Activated CD4-positive, alpha-beta T cell treated with anti-CD3 and anti-CD28 coated beads, Interleukin-2, amount 10 ng/mL, durations not matched to agents 24 days and 14 days (primary cell): ENCODE measurements at regions not wholly inside any gene's neighbourhood (a gene's known extent, or its start where the extent isn't known, plus 50 kb on each side); places are given as distances from the start of the nearest gene placed in this dataset.
"Not testable (repeated sequence)": the region's sequence is repeated elsewhere in the genome, so short reads cannot be mapped to it uniquely, and the experiment has no call there.

ENCODE experiments used
- DNase-seq: peaks from one replicate; pipeline ENCODE4 v3.0.0; 2022
- H3K27ac Mint-ChIP-seq: one replicate; pipeline ENCODE4 v1.8.0; 2022; ENCODE audit warnings: mild to moderate bottlenecking, mixed read lengths
- H3K27me3 Mint-ChIP-seq: one replicate; pipeline ENCODE4 v1.8.0; 2022; ENCODE audit warnings: mixed read lengths
- H3K36me3 Mint-ChIP-seq: one replicate; pipeline ENCODE4 v1.8.0; 2022; ENCODE audit warnings: low read depth, mild to moderate bottlenecking, mixed read lengths
- H3K4me1 Mint-ChIP-seq: one replicate; pipeline ENCODE4 v1.8.0; 2021; ENCODE audit warnings: mixed read lengths
- H3K4me3 Mint-ChIP-seq: one replicate; pipeline ENCODE4 v1.8.0; 2022; ENCODE audit warnings: mild to moderate bottlenecking, moderate library complexity, mixed read lengths
- H3K9me3 Mint-ChIP-seq: one replicate; pipeline ENCODE4 v1.8.0; 2021; ENCODE audit warnings: mixed read lengths
- intact Hi-C: fragments of 100-400 bp; cut with micrococcal nuclease; formaldehyde crosslinking; loops from one replicate; pipeline ENCODE4 v1.15.1; 2023

GRCh38 chr11:109062445-109062844 is 359.5 kb upstream of the C11orf87 start:
- H3K27me3 Mint-ChIP-seq = no peaks in the 10 kb centered on the region
- no peak overlapping the region for H3K4me3 Mint-ChIP-seq
- H3K9me3 Mint-ChIP-seq = no peaks in the 10 kb centered on the region
- no peak for DNase-seq
- peaks cover 2% of the 10 kb centered on the region for H3K4me1 Mint-ChIP-seq
- no peak overlapping the region for H3K27ac Mint-ChIP-seq
- intact Hi-C loops = no loop called here
- H3K36me3 Mint-ChIP-seq = no peaks in the 10 kb centered on the region

DNA sequence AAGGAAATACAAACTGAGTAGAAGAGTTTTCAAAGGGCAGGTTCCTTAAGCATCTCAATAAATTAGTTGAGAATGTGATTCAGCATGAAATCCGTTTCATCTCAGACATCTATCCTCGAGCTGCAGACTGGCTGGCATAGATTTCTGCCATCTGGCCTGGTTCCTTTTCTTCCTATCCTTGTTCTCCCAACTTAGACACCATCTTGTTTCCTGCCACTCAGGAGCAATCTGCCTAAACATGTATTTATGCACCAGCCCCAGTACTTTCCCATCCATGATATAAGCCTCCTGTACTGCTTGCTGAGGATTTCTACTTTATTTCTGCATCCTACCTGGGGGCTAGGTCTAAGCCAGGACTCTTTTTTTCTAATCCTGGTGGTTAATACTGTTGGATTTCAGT is 359.1 kb upstream of the C11orf87 start:
- no peaks in the 10 kb centered on the region for H3K9me3 Mint-ChIP-seq
- H3K4me3 Mint-ChIP-seq = no peak overlapping the region
- DNase-seq = no peak
- H3K36me3 Mint-ChIP-seq = no peaks in the 10 kb centered on the region
- no peaks in the 10 kb centered on the region for H3K27me3 Mint-ChIP-seq
- intact Hi-C loops = no loop called here
- H3K27ac Mint-ChIP-seq = no peak overlapping the region
- H3K4me1 Mint-ChIP-seq = peaks cover 2% of the 10 kb centered on the region

DNA sequence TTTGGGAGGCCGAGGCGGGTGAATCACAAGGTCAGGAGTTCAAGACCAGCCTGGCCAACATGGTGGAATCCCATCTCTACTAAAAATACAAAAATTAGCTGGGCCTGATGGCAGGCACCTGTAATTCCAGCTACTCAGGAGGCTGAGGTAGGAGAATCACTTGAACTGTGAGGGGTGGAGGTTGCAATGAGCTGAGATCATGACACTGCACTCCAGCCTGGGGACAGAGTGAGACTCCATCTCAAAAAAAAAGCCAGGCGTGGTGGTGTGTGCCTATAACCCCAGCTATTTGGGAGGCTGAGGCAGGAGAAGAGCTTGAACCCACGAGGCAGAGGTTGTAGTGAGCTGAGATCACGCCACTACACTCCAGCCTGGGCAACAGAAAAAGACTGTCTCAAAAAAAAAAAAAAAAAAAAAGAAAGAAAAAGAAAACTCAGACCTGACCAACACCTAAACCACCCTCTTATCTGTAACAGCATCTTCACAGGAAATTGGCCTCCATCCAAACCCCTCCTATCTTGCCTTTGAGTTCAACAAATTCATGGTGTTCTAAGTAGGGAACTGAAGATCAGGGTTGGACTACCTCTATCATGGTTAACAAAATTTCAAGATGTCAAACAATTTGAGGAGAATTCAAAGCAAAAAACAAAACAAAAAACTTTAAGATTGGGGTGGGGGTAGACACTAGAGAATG is 357.2 kb upstream of the C11orf87 start:
- H3K4me3 Mint-ChIP-seq, H3K9me3 Mint-ChIP-seq, H3K36me3 Mint-ChIP-seq, H3K27ac Mint-ChIP-seq, H3K4me1 Mint-ChIP-seq, intact Hi-C loops, H3K27me3 Mint-ChIP-seq: not testable (repeated sequence)
- peak; percentile 64 for DNase-seq

GRCh38 chr11:109071262-109071661 is 350.7 kb upstream of the C11orf87 start:
- Mint-ChIP-seq H3K27me3 (peaks cover 5% of the 10 kb centered on the region), H3K4me3 (no peak overlapping the region), H3K4me1 (no peaks in the 10 kb centered on the region), H3K9me3 (peaks cover 6% of the 10 kb centered on the region), H3K27ac (no peak overlapping the region), H3K36me3 (no peaks in the 10 kb centered on the region)
- intact Hi-C loops = no loop called here
- no peak for DNase-seq

DNA sequence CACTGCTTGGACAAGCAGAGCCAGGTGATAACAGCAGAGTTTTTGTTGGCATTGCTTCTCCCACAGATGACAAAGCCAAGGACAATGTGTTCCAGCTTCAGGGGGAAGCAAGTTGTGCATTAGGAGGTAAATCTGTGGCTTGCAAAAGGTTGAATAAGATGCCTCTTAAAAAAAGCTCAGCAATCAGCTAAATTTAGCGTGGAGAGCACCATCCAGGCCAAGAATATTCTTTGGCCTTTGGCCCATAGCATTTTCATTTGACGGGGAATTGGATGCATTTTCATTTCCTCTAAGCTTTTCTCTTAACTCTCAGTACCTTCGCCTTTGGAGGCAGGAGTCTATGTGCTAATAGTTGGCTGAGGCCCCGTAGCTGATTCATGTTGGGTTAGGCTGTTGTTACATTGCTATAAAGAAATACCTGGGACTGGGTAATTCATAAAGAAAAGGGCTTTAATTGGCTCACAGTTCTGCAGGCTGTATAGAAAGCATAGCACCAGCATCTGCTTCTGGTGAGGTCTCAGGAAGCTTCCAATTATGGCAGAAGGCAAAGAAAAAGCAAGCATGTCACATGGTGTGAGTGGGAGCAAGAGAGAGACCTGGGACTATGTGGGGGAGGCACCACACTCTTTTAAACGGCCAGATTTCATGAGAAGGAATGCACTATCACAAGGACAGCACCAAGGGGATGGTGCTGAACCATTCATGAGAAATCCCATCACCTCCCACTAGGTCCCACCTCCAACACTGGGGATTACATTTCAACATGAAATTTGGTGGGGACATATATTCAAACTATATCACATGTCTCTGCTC is 350.1 kb upstream of the C11orf87 start:
- Mint-ChIP-seq H3K4me1 (no peaks in the 10 kb centered on the region), H3K4me3 (no peak overlapping the region), H3K36me3 (no peaks in the 10 kb centered on the region), H3K9me3 (peaks cover 6% of the 10 kb centered on the region), H3K27ac (no peak overlapping the region), H3K27me3 (peaks cover 5% of the 10 kb centered on the region)
- intact Hi-C loops = no loop called here
- DNase-seq = no peak

- no peak for DNase-seq
- intact Hi-C loops = no loop called here
- Mint-ChIP-seq H3K4me1 (no peaks in the 10 kb centered on the region), H3K27me3 (peaks cover 5% of the 10 kb centered on the region), H3K27ac (no peak overlapping the region), H3K36me3 (no peaks in the 10 kb centered on the region), H3K9me3 (peaks cover 6% of the 10 kb centered on the region), H3K4me3 (no peak overlapping the region)
These were observed 348.8 kb upstream of the C11orf87 start for GRCh38 chr11:109073032-109073822.

DNA sequence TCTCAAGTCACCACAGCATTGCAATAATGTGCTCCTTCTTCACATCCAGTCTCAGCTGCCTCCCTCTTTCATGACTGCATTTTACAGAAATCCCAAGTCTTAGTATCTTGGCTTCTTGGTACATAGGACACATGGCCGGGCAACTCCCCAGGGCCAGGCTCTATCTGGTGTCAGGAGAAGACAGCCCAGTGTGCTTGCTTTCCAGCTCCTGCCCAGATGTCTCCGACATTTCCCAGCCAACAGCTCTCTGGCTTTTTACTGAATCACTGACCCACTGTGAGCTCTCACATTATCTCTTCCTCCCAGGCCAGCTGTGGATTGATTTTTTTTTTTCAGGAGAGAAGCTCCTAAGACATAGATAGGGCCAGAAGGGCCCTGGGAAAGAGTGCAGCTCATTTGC is 346.0 kb upstream of the C11orf87 start:
- H3K36me3 Mint-ChIP-seq = no peaks in the 10 kb centered on the region
- intact Hi-C loops = no loop called here
- peak; percentile 19 for DNase-seq
- no peak overlapping the region for H3K27ac Mint-ChIP-seq
- H3K4me3 Mint-ChIP-seq = no peak overlapping the region
- H3K9me3 Mint-ChIP-seq = no peaks in the 10 kb centered on the region
- no peaks in the 10 kb centered on the region for H3K4me1 Mint-ChIP-seq
- peaks cover 3% of the 10 kb centered on the region for H3K27me3 Mint-ChIP-seq

GRCh38 chr11:109076870-109077269 is 345.1 kb upstream of the C11orf87 start:
- Mint-ChIP-seq H3K27me3 (peaks cover 3% of the 10 kb centered on the region), H3K36me3 (no peaks in the 10 kb centered on the region), H3K4me3 (no peak overlapping the region), H3K9me3 (no peaks in the 10 kb centered on the region), H3K4me1 (no peaks in the 10 kb centered on the region), H3K27ac (no peak overlapping the region)
- DNase-seq = peak; percentile 23
- intact Hi-C loops = no loop called here

DNA sequence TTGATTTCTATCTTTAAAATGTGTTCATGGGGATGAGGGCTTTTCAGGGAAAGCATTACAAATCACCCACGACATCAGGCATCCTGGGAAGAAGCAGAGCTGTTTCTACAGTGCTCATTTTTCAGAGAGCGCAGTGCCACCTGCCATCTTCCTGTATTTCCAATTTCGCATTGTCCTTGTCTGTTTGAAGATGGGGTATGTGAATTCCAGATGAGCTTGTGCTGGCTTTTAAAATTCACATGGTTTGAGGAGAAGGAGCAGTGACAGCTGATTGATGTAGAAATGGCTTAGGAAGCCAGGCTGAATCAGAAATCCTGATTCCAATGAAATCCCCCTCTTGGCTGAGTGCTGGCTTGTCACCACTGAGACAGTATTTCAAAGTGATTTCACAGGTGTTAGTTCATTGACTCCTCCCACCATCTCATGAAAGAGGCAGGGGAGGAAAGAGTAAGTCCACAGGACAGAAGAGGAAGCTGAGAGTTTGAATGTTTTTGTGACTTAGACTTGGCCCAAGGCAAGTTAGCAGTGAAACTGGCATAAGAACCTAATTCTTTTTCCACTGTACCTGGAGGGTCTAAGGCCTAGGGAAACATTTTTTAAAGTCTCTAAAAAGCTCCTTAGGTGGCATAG is 344.6 kb upstream of the C11orf87 start:
- H3K27ac Mint-ChIP-seq = no peak overlapping the region
- no peak overlapping the region for H3K4me3 Mint-ChIP-seq
- H3K9me3 Mint-ChIP-seq = no peaks in the 10 kb centered on the region
- H3K4me1 Mint-ChIP-seq = no peaks in the 10 kb centered on the region
- DNase-seq = no peak
- intact Hi-C loops = no loop called here
- H3K36me3 Mint-ChIP-seq = no peaks in the 10 kb centered on the region
- peaks cover 3% of the 10 kb centered on the region for H3K27me3 Mint-ChIP-seq

GRCh38 chr11:109085708-109086373 is 336.1 kb upstream of the C11orf87 start:
- no peaks in the 10 kb centered on the region for H3K36me3 Mint-ChIP-seq
- H3K27ac Mint-ChIP-seq = no peak overlapping the region
- intact Hi-C loops = no loop called here
- no peaks in the 10 kb centered on the region for H3K27me3 Mint-ChIP-seq
- no peak overlapping the region for H3K4me3 Mint-ChIP-seq
- H3K9me3 Mint-ChIP-seq = no peaks in the 10 kb centered on the region
- H3K4me1 Mint-ChIP-seq = no peaks in the 10 kb centered on the region
- no peak for DNase-seq

GRCh38 chr11:109086931-109087330 is 335.1 kb upstream of the C11orf87 start:
- intact Hi-C loops = no loop called here
- no peaks in the 10 kb centered on the region for H3K4me1 Mint-ChIP-seq
- DNase-seq = no peak
- no peaks in the 10 kb centered on the region for H3K27me3 Mint-ChIP-seq
- H3K27ac Mint-ChIP-seq = no peak overlapping the region
- no peaks in the 10 kb centered on the region for H3K36me3 Mint-ChIP-seq
- no peak overlapping the region for H3K4me3 Mint-ChIP-seq
- H3K9me3 Mint-ChIP-seq = no peaks in the 10 kb centered on the region

DNA sequence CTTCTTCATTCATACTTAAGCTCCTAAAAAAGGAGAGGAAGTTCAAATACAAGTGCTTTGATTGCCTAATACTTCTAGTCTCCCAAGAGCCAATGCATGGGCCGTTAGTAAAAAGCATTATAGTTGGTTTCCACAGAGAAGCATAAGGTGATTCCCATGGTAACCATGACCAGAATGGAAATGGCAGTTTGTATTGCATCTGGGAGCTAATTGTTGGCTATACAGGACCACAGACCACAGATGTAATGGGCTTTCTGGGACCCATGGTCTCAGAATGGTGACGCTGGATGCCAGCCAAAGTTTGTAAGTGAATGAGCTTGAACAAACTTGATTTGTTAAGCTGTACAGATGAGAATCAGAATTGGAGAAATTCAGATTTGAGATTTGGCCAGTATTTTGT is 333.9 kb upstream of the C11orf87 start:
- H3K4me1 Mint-ChIP-seq = no peaks in the 10 kb centered on the region
- no peak overlapping the region for H3K4me3 Mint-ChIP-seq
- DNase-seq = peak; percentile 23
- no peaks in the 10 kb centered on the region for H3K9me3 Mint-ChIP-seq
- no peaks in the 10 kb centered on the region for H3K27me3 Mint-ChIP-seq
- no peaks in the 10 kb centered on the region for H3K36me3 Mint-ChIP-seq
- intact Hi-C loops = no loop called here
- H3K27ac Mint-ChIP-seq = no peak overlapping the region

GRCh38 chr11:109089144-109089543 is 332.8 kb upstream of the C11orf87 start:
- H3K4me3 Mint-ChIP-seq = no peak overlapping the region
- H3K9me3 Mint-ChIP-seq = no peaks in the 10 kb centered on the region
- H3K36me3 Mint-ChIP-seq = no peaks in the 10 kb centered on the region
- intact Hi-C loops = no loop called here
- no peak overlapping the region for H3K27ac Mint-ChIP-seq
- no peaks in the 10 kb centered on the region for H3K4me1 Mint-ChIP-seq
- DNase-seq = peak; percentile 26
- H3K27me3 Mint-ChIP-seq = no peaks in the 10 kb centered on the region
